Stimulated activated naive CD8-positive, alpha-beta T cell treated with anti-CD3 and anti-CD28 coated beads, Interleukin-15, Interleukin-2, amounts not matched to agents 100 U/mL and 50 U/mL, for 24 hours (primary cell): ENCODE measurements at regions not wholly inside any gene's neighbourhood (a gene's known extent, or its start where the extent isn't known, plus 50 kb on each side); places are given as distances from the start of the nearest gene placed in this dataset.

Experiments used
- ATAC-seq: fragments of 150-1000 bp; cut with Tn5 transposase; one replicate; pipeline ENCODE4 v1.10.0; 2021
- DNase-seq: peaks from one replicate; pipeline ENCODE4 v3.0.0; 2021

GRCh38 chr11:109972181-109972715, 120.9 kb upstream of the ZC3H12C start:
- ATAC-seq: no peak
- DNase-seq: no peak

- DNase-seq (no peak), ATAC-seq (no peak)
These were observed 120.3 kb upstream of the ZC3H12C start for GRCh38 chr11:109972939-109973338.

DNA sequence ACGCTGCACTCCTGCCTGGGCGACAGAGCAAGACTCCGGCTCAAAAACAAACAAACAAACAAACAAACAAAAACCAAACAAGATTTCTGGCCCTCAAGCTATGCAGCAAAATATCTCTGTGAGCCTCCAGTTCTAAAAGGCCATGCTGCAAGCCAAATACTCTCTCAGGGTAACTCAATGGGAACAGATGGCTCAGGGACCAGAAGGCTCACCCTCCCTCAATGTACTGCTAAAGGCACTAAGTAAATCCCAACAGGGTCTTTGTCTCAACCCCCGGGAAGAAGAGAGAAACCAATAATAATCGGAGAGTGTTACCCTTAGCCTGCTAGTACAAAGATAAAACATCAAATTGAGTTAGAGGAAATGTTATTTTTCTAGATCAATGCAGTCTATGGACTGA, 119.7 kb upstream of the ZC3H12C start:
- DNase-seq (no peak), ATAC-seq (no peak)

DNA sequence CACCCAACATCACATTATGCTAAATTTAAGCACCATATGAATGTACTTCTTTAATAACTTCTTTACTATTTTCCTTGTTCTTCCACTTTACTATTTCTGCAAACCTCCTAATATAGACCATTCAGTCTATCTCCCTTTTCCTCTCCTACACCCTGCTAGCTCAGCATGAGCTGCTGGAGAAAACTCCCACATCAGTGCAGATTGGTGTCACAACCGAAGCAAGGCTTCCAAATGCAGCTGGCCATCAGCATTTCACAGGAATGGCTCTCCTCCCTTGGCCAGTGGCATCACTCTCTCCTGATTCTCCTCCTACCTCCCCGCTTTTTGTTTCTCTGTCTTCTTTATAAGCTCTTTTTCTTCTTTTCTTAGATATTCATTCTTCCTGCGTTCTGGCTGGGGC, 118.7 kb upstream of the ZC3H12C start:
- no peak for ATAC-seq

GRCh38 chr11:109978895-109979294, 114.3 kb upstream of the ZC3H12C start:
- no peak for ATAC-seq
- no peak for DNase-seq

More for the DNA sequence above, 118.7 kb upstream of the ZC3H12C start:
- DNase-seq: no peak

- no peak for ATAC-seq
- DNase-seq: no peak
These were observed 112.1 kb upstream of the ZC3H12C start for GRCh38 chr11:109981031-109981636.

GRCh38 chr11:109983358-109983757, 109.8 kb upstream of the ZC3H12C start:
- no peak for ATAC-seq
- DNase-seq: no peak

GRCh38 chr11:109984634-109985289, 108.4 kb upstream of the ZC3H12C start:
- ATAC-seq (peak; percentile 79), DNase-seq (no peak)

DNA sequence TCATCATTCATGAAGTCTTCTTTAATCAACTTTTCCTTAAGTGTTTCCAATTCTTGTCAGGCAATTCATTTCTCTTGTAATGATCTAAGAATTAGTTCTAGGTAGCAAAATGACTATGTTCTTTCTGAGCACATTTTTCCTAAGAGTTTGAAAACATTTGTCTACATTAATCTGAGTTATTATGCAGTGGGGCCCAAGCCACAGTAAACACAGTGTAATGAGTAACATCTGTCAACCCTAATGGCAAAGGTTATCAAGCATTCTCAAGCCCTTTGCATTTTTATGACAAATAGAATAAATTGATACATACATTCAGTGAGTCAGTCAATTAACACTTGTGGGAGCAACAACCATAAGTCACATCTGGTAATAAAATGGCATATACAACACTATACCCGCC, 106.7 kb upstream of the ZC3H12C start:
- ATAC-seq: peak; percentile 46
- DNase-seq: no peak

DNA sequence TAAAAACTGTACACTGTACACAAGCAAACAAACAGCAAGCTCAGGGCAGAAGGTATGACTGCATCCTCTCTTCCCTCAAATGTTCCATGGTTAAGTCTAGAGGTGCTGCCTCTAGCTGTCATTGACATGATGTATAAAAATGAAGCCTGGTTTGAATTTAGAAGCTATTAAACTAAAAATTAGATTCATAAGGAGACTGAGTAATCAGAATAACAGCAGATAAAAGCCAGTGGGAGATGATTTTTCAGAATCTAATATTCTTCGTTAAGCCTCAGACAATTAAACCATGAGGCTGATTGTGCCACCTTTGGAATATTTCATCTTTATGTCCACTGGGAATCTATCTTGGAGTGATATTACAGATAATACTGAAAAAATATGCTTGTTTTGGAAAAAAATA, 101.4 kb upstream of the ZC3H12C start:
- DNase-seq: no peak
- ATAC-seq: no peak

DNA sequence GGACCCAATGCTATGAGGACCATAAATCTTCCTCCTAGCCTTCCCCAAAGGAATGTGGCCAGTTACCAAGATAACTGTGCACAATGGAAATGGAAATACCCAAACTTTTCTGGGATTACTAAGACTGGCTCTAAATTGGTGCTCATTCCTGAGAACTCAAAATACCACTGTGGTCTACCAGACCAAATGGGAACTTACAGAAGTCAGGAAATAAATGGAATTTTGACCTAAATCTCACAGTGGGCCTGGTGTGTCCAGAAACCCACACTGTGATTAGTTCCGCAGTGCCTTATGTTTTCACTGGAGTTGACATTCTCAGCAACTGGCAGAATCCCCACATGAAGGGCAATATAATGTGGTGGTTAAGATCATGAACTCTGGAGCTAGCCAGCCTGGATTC, 99.4 kb upstream of the ZC3H12C start:
- no peak for ATAC-seq
- no peak for DNase-seq

DNA sequence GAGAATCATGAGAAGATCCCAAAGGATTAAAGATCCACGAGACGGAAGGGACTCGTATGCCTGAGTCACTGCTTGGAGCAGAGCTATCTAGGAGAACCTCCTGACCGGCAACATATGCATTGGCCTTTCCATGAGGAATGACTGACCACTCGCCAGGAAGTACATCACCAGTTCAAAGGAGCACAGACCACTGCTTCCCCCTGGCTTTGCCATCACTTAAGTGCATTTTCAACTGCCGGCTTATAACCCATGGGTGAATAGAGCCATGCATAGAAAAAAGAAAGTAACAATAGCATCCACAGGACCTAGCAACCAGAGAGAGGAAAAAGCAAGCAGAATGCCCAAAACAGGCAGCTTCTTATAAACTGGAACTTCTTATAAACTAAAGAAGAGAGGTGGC, 98.3 kb upstream of the ZC3H12C start:
- ATAC-seq: no peak
- no peak for DNase-seq

DNA sequence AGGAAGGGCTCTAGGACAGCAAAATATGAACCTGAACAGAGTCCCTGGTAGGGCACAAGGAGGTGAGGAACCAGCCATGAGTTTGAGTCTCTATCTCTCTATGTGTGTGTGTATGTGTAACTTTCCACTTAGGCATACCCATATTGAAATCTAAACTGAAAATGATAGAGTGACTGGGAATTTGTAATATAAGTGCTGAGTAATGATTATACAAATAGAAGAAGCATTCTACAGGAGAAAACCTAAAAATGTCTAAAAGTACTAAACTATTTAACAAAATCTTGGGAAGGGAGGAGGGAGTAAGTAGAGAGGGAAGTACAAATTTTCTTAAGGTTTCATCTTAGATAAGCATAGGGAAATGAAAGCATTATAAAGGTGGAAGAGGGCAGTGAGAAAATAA, 97.1 kb upstream of the ZC3H12C start:
- ATAC-seq: no peak

GRCh38 chr11:109998921-109999320, 94.3 kb upstream of the ZC3H12C start:
- DNase-seq: no peak
- no peak for ATAC-seq

More for the DNA sequence above, 97.1 kb upstream of the ZC3H12C start:
- DNase-seq: no peak

DNA sequence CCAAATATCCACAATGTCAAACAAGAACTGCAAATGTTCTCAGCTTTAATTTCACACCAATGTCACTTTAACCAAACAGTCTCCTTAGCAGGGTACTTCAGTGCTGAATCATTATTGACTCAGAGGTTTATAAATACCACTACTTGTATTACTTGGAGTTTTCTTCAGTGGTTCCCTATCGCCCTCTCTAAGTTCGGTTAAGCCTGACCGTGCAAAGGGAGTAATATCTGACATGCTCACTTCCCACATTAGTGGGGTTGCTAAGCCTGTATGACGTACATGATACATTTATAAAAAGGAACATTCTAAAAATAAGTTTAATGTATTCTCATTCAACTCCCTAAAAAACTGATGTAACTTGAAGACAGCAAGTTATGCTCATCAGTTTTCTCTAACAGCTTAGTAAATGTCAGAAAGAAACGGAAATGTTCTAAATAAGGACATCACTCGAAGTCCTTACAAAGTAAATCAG, 93.1 kb upstream of the ZC3H12C start:
- DNase-seq (no peak), ATAC-seq (peak; percentile 65)

DNA sequence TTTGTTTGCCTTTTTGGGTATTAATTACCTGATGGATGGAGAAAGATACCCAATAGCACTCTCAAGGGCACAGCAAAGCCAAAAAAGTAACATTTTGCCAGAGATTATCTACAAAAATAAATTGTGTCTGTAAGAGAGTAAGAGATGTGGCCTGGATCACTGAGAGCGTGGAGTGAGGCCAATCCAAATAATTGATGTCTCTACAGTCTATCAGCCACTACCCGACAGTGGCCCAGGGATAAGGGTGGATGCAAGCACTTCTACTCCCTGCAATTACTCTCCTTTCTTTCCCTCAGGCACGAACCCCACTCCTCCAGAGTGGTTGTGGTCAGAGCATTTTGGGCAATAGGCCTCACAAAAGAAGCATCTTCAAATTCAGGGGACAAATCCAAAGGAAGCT, 92.3 kb upstream of the ZC3H12C start:
- no peak for DNase-seq

GRCh38 chr11:110003426-110003825, 89.8 kb upstream of the ZC3H12C start:
- ATAC-seq: no peak
- DNase-seq: no peak

More for the DNA sequence above, 92.3 kb upstream of the ZC3H12C start:
- ATAC-seq: no peak

GRCh38 chr11:110011595-110011994, 81.6 kb upstream of the ZC3H12C start:
- no peak for DNase-seq
- no peak for ATAC-seq

GRCh38 chr11:110015695-110016094, 77.5 kb upstream of the ZC3H12C start:
- no peak for DNase-seq

DNA sequence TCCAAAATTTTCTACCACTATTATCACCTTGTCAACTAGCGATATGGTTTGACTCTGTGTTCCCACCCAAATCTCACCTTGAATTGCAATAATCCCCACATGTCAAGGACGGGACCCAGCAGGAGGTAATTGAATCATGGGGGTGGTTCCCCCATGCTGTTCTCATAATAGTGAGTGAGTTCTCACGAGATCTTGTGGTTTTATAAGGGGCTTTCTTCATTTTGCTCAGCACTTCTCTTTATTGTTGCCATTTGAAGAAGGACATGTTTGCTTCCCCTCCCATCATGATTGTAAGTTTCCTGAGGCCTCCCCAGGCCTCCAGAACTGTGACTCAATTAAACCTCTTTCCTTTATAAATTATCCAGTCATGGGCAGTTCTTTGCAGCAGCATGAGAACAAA, 73.5 kb upstream of the ZC3H12C start:
- no peak for ATAC-seq
- no peak for DNase-seq

More at GRCh38 chr11:110015695-110016094, 77.5 kb upstream of the ZC3H12C start:
- no peak for ATAC-seq

DNA sequence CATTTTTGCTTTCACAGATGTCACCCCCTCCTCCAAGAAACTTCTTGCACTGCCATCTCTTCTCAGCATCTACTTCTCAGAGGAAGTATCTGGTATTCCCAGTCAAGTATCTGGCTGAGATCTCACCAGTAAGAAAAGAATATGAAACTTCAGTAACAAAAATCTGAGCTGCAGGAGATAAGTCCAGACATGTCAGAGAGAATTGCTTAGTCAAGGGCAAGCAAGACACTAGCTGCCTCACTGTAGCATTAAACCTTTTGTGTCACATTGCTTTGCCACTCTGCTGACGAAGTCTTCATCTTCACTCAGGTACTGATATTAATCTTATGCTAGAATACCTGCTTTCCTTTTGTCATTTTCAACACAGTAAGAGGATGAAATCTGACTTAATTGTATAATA, 70.6 kb upstream of the ZC3H12C start:
- ATAC-seq (no peak), DNase-seq (no peak)

DNA sequence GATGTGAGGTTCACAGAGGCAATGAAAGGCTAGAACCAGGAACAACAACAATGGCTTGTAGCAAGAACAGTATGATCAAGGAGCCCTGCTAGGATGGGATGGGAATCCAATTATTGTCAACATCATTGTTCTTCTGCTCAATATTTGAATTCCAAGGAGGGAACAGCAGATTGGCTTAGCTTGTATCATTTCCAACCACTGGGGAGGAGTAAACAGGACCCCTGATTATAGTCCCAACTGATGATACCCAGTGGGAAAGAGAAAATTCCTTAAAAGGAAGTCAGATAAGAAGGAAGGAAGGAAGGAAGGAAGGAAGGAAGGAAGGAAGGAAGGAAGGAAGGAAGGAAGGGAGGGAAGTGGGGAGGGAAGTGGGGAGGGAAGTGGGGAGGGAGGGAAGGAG, 69.5 kb upstream of the ZC3H12C start:
- no peak for DNase-seq
- no peak for ATAC-seq

DNA sequence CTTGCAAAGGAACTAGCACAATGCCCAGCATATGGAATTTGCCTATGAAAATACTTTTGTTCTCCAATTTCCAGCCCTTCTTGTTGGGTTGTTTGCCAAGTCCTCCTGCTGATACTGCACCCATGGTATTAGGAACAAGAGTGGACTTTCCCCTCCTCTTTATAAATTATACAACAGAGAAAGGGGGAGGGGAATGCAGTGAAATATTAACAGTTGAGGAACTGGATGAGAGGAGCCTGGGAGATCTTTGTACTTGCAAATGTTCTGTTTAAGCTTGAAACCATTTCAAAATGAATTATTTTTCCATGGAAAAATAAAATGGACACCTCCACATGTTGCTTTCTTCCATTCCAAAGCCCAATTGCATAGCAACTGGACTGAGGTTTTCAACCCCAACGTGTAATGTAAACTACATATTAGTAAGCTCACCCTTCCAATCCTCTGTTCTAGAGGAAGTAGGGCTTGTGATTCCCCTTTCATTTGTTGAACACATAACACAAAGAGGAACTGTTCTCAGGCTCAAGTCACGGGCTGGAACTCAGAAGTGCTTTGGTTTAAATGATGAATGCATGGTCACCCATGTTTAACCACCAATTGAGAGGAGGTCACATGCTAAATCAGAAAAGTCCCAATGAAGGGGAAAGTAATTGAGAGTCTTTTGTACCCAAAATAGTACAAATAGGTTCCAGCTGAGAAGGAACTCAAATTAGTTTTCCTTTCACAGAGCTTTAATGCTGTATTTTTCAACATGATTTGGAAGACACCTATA, 66.2 kb upstream of the ZC3H12C start:
- DNase-seq (no peak), ATAC-seq (peak; percentile 49)
